HG03095 (cell line): ENCODE measurements at regions not wholly inside any gene's neighbourhood (a gene's known extent, or its start where the extent isn't known, plus 50 kb on each side); places are given as distances from the start of the nearest gene placed in this dataset.

ENCODE experiments used
- ATAC-seq: cut with Tn5 transposase; IDR thresholded peaks from one replicate; pipeline ENCODE4 v1.9.1; 2021; ENCODE audit warnings: moderate library complexity; ENCODE audit not compliant: unreplicated experiment

DNA sequence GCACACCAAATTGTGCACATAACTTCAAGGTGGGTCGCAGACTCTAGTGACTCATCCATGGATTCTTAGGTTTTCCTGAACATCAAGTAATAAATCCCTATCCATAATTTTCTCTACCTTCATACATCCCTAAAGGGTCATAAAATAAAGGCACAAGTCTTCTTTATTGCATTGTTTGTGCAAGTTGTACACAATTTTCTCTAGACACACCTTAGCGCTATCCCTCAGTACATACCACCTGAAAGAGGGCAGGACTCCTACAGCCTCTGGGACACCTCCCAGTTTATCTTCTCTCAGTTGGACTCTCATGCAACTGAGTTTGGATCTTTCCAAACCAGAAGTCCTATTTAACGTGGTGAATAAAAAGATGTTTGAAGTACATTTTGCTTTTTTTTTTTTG is 168.5 kb upstream of the BMP4 start:
- no peak for ATAC-seq

DNA sequence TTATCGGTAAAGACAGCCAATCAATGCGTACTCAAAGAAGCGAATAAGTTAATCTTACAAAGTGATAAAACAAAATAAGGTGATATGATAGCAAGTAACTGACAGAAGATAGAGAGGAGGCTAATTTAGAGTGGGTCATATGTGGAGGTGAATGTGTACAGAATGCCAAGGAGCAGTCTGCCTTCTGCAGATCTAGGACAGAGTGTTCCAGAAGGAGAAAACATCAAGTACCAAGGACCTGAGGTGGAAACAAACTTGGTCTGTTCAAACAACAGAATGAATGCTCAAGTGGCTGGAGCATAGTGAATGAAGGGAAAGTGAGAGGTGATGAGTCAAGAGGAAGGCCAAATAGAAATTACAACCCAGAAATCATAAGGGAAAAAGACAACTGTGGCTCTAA is 170.3 kb upstream of the BMP4 start:
- ATAC-seq, result no peak

DNA sequence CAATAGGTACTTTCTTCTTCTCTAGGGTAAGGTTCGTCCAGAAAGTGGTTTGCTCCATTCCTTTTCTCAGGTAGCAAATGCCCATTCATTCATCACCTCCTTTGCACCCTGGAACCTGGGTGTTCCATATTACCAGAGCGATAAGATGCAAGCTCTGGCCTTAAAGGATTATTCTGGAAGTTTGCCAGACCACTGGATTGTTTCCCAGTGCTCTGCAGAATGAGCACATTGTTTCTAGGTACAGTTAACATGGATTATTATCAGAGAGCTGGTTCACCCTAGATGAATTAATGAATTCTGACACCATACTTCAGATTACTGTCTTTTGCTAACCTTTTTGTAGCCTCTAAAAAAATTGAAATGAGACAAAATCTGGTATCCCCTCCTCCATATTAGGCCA is 170.9 kb upstream of the BMP4 start:
- no peak for ATAC-seq

DNA sequence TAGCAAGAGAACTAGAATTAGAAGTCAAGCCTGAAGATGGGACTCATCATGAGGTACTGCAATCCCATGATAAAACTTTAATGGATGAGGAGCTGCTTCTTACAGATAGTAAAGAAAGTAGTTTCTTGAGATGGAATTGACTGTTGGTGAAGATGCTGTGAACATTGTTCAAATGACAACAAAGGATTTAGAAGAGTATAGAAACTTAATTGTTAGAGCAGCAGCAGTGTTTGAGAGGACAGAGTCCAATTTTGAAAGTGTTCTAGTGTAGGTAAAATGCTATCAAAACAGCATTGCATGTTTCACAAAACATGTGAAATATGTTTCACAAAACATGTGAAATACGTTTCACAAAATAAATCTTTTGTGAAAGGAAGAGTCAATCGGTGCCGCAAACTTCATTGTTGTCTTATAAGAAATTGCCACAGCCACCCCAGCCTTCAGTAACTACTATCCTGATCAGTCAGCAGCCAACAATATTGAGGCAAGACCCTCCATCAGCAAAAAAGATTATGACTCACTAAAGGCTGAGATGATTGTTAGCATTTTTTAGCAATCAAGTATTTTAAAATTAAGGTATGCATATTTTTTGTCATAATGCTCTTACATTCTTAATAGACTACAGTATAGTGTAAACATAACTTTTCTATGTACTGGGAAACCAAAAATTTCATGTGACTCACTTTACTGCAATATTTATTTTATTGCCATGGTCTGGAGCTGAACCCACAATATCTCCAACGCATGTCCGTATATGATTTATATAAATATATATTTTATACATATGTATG is 173.4 kb upstream of the BMP4 start:
- ATAC-seq, result no peak

DNA sequence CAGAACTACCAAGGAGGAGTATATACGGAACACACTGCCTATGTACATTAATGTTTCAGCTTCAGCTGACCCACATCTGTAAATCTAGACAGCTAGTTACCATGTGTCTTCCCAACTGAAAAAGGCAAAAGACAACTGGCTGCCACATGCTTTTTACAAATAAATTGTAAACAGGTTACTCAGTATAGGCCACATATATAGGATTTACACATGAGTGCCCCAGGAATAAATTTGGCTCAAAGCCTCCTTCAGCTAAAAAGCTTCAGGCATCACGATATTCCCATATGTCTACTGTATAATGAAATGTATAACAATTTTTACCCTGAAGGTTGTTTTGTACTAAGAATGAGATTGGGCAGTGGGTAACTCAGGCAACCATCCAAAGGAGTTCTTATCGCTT is 175.9 kb upstream of the BMP4 start:
- no peak for ATAC-seq

DNA sequence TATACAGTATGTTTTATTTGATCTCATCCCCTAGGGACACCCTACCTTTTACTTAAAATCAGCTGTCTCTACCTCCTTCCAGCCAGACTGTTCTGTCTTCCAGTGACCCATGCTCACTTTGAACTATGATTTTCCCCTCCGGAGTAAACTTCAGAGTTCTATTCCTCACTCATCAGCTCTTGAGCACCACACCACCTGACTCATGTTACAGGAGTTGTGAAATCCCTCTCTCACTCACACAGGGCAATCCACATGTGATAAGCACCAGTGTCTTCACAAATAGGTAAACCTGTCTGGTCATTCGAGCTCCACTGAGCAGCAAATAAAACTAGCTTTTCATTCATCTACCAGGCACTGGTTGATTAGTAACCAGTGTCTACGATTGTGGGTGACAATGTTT is 177.3 kb upstream of the BMP4 start:
- no peak for ATAC-seq

DNA sequence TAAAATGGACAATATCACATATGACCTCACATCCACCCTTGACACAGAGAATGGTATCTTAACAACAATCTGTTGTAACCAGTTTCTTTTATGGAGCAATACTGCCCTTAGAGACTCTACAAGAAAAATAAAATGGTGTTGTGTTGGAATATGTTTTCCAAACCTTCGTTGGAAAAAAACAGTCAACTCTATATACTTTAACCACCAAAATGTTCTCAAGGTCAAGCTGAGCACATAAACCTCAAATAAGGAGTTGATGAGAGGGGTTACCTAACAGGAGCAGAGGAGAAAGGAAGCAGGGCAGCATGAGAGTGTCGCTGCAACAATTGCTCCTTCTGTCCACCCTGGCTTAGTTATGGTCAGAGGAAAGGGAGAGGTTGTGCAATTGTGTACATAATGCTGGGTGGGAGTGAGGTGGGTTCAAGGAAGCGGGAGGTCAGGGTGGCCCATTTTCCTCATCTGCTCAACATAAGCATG is 179.2 kb upstream of the BMP4 start:
- ATAC-seq, result no peak

DNA sequence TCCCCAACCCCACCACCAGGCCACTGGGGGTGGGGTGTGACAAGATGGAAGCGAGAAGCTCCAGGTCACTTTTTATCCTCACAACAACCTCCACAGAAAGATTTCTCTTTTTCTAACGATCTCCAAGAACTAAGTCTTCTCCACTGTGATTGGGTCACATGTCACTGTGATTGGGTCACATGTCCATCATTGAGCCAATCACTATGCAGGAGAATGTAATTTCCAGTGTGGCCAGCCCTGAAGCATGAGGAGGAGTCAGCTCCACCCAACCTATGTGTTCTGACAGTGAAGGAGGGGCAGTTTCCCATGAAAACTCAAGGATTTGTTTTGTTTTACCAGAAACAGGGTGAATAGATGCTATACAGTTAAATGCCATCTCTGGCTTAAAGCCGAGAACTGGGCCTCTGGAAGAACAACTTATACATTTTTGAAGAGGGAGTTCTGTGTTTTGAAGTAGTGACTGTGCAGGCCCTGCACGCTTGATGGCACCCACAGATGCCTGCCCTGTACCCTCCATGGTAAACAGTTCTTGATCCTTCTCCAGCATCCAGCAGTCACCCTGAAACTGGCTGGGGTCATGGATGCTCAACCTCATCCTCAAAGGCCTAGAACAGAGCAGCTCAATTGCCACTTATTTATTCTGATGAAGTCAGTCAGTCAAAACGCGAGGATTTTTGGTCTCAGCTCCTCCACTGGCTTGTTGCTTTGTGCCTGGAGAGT is 180.4 kb upstream of the BMP4 start:
- no peak for ATAC-seq

DNA sequence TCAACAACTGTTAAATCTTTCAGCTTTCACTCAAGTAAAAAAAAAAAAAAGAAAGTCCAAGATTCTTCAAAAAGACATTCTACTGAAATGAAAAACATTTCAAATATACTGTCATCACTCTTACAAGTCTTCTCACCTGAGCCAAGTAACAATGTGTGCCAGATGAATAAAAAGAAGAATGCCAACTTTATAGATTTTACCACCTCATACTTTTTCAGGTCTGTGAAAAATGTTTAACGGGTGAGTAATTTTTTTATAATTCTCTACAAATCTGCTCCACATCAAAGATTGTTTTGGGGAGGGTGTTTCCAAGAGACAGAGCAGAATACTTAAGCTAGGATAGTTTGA is 181.0 kb upstream of the BMP4 start:
- no peak for ATAC-seq

DNA sequence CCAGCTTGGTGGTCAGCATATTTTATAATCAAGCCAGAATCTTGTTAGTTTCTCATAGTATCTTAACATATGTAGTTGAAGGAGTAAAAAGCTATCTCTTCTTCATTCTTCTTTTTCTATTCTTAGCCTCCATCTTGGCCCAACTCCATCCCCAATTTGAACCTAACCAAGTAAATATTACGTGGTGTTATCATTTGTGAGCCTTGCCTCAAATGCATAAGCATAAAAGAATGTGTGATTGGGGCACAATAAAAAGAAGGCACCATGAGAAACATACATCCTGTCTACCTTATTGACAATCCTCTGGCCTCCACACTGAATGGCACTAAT is 181.4 kb upstream of the BMP4 start:
- ATAC-seq, result no peak

DNA sequence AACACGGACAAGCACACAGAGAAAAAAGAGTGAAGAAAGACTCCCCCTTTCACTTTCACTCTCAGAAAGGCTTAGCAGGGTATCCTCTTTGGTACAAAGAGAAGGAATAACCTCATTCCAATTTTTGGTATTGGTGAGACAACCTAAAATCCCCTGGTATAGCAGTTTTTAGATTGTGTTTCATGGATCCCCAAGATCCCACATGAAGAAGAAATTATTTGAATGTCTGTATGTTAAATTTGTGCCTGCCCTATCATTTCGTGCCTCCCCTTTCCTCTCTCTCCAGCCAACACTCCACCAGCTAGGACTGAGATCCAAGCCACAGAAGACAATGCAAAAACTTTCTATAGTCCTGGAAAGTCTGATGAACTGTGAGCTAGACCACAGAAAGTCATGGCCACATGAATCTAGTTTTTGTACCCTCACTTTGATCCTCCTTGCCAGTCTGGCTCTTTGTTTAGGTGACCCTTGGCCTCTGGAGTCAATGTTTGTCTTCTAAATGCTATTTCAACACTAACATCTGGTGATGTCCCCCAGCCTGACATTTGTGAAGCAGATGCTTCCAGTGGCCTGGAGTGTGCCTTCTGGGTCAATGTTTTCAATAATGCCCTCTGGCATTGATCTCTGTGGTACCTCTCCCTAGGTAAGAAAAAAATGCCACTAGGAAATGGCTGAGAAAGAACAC is 181.9 kb upstream of the BMP4 start:
- no peak for ATAC-seq

DNA sequence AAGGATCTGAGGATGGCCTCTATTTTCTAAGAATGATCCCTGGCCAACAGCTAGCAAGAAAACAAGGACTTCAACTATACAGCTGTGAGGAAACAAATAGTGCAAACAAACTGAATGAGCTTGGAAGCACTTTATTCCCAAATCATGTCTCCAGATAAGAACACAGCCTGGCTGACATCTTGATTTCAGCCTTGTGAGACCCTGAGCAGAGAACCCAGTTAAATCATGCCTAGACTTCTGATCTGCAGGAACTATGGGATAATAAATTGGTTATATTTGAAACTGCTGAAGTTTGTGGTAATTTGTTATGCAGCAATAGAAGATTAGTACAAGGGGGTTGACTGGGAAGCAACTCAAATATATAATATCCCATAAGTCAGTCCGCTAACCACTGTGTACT is 183.9 kb upstream of the BMP4 start:
- no peak for ATAC-seq

DNA sequence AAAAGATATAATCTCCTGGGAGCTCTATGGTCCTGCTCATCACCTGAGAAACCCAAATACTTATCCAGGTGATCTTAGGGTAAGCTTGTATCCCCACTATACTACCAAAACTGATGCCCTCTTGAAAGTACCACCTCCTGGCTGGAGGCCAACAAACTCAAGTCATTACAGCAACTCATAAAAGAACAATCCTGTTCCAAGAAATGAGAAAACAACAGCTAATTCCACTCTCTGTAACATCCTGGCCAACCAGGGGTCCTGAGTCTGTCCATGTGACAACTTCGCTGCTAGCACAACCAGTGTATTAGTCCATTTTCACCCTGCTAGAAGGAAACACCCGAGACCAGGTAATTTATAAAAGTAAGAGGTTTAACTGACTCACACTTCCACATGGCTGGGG is 190.0 kb upstream of the BMP4 start:
- ATAC-seq, result no peak

DNA sequence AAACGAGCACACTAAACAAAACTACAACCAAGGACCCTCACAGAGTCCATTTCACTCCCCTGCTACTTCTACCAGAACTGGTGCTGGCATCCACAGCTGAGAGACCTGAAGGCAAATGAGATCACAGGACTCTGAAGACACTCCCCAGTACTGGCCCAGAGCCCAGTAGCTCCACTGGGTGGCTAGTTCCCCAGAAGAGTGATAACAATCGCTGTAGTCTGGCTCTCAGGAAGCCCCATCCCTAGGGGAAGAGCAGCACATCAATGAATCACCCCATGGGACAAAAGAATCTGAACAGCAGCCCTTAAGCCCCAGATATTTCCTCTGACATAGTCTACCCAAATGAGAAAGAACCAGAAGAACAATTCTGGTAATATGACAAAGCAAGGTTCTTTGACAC is 190.7 kb upstream of the BMP4 start:
- no peak for ATAC-seq

DNA sequence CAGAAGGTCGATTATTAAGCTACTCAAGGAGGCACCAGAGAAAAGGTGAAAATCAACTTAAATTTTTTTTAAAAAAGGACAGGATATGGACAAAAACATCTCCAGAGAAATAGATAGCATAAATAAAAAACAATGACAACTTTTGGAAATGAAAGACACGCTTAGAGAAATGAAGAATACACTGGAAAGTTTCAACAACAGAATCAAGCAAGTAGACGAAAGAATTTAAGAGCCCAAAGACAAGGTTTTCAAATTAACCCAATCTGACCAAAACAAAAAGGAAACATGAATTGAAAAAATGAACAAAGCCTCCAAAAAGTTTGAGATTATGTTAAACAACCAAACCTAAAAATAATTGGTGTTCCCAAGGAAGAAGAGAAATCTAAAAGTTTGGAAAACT is 191.1 kb upstream of the BMP4 start:
- no peak for ATAC-seq

DNA sequence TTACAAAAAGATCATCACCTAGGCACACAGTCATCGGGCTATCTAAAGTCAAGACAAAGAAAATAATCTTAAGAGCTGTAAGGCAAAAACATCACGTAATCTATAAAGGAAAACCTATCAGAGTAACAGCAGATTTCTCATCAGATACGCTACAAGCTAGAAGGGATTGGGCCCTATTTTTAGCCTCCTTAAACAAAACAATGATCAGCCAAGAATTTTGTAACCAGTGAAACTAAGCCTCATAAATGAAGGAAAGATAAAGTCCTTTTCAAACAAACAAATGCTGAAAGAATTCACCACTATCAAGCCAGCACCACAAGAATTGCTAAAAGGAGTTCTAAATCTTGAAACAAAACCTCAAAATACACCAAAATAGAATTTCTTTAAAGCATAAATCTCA is 191.6 kb upstream of the BMP4 start:
- ATAC-seq, result no peak

DNA sequence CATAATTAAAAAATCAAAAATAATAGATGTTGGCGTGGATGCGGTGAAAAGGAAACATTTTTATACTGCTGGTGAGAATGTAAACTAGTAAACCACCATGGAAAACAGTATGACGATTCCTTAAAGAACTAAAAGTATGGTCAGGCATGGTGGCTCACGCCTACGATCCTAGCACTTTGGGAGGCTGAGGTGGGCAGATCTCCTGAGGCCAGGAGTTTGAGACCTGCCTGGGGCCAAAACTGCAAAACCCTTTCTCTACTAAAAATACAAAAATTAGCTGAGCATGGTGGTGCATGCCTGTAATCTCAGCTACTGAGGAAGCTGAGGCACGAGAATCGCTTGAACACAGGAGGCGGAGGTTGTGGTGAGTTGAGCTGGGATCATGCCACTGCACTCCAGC is 195.7 kb upstream of the BMP4 start:
- ATAC-seq, result no peak

DNA sequence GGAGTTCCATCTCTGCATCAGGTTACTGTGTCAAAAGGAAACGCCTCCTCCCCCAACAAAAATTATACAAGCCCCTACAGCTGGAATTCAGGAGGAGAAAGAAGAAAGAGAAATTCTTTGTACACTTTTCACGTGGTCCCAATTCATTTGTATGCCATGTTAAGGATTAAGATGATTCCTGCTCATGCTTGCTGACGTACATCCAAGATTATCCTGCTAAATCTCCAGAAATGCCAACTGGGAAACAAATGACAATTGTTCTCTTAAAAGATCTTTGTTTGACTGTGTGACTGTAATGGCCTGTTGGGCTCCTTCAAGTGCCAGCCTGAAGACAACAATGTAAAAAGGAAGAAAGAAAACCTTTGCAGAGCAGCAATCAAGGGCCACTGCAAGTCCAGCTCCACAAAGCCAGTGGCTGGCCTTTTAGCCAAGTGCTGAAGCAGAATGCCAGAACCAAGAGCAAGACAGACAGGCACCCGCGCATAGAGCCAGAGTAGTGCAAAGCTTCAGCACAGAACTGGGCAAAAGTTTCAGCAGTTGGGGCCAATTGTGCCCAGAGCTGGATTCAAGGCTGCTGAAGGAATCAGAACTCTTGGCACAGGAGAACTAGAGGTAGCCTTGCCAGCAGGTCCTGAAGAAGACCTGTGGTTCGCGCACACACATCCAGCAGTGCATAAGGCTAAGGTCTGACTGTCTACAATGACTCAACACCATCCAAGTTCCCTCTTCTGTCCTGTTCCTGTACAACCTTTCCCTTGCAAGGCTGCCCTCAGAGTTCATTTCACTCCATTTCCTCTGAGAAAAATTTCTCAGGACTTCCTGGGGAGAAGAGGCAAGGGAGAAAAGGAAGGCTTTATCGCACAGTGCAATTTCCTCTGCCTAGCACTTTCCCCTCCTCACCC is 209.7 kb upstream of the BMP4 start:
- no peak for ATAC-seq

DNA sequence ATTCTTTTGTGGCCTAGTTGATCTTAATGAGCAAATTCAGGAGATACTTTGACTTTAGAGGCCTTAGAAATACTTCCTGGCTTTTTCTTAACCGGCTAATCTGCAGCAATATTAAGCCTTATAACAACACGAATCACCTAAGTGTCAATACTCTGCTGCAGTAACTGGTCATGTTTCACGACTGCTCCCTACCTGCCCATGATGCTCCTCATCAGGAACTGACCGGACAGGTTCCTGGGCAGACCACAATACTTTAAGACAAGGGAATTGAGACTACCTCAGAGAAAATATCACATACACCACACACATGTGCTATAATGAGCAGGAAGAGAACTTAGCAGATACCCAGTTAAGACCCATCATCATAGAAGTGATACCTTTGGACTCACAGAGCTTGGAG is 211.9 kb upstream of the BMP4 start:
- no peak for ATAC-seq

DNA sequence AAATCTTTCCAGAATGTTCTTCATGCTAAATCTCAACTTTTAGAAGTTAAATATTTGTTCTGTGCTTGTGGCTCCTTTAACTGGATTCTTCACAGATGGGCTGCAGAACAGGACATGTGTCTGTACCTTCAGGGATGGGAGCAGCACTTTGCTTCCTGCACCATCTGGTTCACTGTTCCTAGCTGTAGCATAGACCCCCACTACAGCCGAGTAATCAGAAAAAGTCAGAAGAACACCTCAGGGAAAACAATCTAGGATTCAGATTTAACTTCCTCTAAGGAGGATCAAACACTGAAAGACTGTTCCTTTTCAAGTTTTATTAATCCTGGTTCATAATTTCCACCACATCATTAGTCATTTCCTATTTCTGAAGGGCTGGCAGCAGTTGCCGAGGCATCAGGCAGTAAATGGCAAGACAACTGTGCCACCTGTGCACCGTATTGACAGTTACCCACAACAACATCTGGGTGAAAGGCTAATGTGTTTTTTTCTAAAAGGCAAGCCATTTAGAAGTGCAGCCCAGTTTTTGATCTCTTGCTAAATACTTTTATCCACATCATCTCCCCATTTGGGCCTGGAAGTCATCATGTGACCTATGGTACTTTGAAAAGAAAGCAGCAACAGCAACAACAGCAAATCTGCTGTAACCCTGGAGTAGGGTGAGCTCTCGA is 212.8 kb upstream of the BMP4 start:
- no peak for ATAC-seq

DNA sequence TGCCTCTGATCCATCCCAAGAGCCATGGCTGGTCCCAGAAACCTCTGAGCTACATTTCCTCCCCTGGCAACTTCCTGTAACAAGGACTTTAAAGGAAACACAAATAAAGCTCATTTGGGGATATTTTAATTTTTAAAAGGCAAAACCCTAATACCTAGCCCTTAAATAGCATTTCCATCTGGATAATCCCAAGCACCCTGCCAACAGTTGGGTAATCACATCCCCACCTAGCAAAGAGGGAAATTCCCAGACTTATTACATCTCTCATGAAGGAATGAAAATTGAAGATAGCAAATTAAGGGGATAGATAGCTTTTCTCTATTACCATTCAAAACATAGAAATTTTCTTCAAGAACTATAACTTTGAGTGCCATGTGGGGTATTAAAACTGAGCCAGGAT is 213.7 kb upstream of the BMP4 start:
- no peak for ATAC-seq
